ENCODE measurements at regions not wholly inside any gene's neighbourhood (a gene's known extent, or its start where the extent isn't known, plus 50 kb on each side); places are given as distances from the start of the nearest gene placed in this dataset.

- no peak for DNase-seq (ENCODE audit: extremely low read depth, insufficient read length)
- no peak for TF ChIP-seq CTCF (IDR thresholded peaks at IDR 0.05; ENCODE audit: insufficient read depth, low read length, poor library complexity, severe bottlenecking)
- H3K4me3 ChIP-seq (replicated peaks; ENCODE audit: low read depth, low read length) = no peak overlapping the region
- H3K27me3 ChIP-seq (replicated peaks; ENCODE audit: control insufficient read depth, insufficient read depth, low read length) = no peaks in the 10 kb centered on the region
- no peaks in the 10 kb centered on the region for H3K36me3 ChIP-seq (ENCODE audit: control insufficient read depth, insufficient read depth, low read length)
These were observed 266.5 kb upstream of the MTNR1B start for GRCh38 chr11:92702805-92703448.

- Histone ChIP-seq H3K36me3 (ENCODE audit: control insufficient read depth, insufficient read depth, low read length) (no peaks in the 10 kb centered on the region), H3K27me3 (replicated peaks; ENCODE audit: control insufficient read depth, insufficient read depth, low read length) (no peaks in the 10 kb centered on the region), H3K4me3 (replicated peaks; ENCODE audit: low read depth, low read length) (no peak overlapping the region)
- DNase-seq (ENCODE audit: extremely low read depth, insufficient read length) = no peak
- no peak for TF ChIP-seq CTCF (IDR thresholded peaks at IDR 0.05; ENCODE audit: insufficient read depth, low read length, poor library complexity, severe bottlenecking)
These were observed 266.0 kb upstream of the MTNR1B start for GRCh38 chr11:92703449-92703830.

GRCh38 chr11:92707173-92707619 is 262.3 kb upstream of the MTNR1B start:
- no peaks in the 10 kb centered on the region for H3K36me3 ChIP-seq (ENCODE audit: control insufficient read depth, insufficient read depth, low read length)
- no peak for DNase-seq (ENCODE audit: extremely low read depth, insufficient read length)
- H3K4me3 ChIP-seq (replicated peaks; ENCODE audit: low read depth, low read length) = no peak overlapping the region
- TF ChIP-seq CTCF (IDR thresholded peaks at IDR 0.05; ENCODE audit: insufficient read depth, low read length, poor library complexity, severe bottlenecking) = no peak
- no peaks in the 10 kb centered on the region for H3K27me3 ChIP-seq (replicated peaks; ENCODE audit: control insufficient read depth, insufficient read depth, low read length)

GRCh38 chr11:92707665-92708064 is 261.8 kb upstream of the MTNR1B start:
- no peak for TF ChIP-seq CTCF (IDR thresholded peaks at IDR 0.05; ENCODE audit: insufficient read depth, low read length, poor library complexity, severe bottlenecking)
- Histone ChIP-seq H3K4me3 (replicated peaks; ENCODE audit: low read depth, low read length) (no peak overlapping the region), H3K36me3 (ENCODE audit: control insufficient read depth, insufficient read depth, low read length) (no peaks in the 10 kb centered on the region), H3K27me3 (replicated peaks; ENCODE audit: control insufficient read depth, insufficient read depth, low read length) (no peaks in the 10 kb centered on the region)
- no peak for DNase-seq (ENCODE audit: extremely low read depth, insufficient read length)

GRCh38 chr11:92709329-92709728 is 260.1 kb upstream of the MTNR1B start:
- DNase-seq (ENCODE audit: extremely low read depth, insufficient read length) = no peak
- Histone ChIP-seq H3K4me3 (replicated peaks; ENCODE audit: low read depth, low read length) (no peak overlapping the region), H3K36me3 (ENCODE audit: control insufficient read depth, insufficient read depth, low read length) (no peaks in the 10 kb centered on the region), H3K27me3 (replicated peaks; ENCODE audit: control insufficient read depth, insufficient read depth, low read length) (no peaks in the 10 kb centered on the region)
- no peak for TF ChIP-seq CTCF (IDR thresholded peaks at IDR 0.05; ENCODE audit: insufficient read depth, low read length, poor library complexity, severe bottlenecking)

- DNase-seq (ENCODE audit: extremely low read depth, insufficient read length) = no peak
- no peaks in the 10 kb centered on the region for H3K27me3 ChIP-seq (replicated peaks; ENCODE audit: control insufficient read depth, insufficient read depth, low read length)
- H3K36me3 ChIP-seq (ENCODE audit: control insufficient read depth, insufficient read depth, low read length) = no peaks in the 10 kb centered on the region
- TF ChIP-seq CTCF (IDR thresholded peaks at IDR 0.05; ENCODE audit: insufficient read depth, low read length, poor library complexity, severe bottlenecking) = no peak
- no peak overlapping the region for H3K4me3 ChIP-seq (replicated peaks; ENCODE audit: low read depth, low read length)
These were observed 257.5 kb upstream of the MTNR1B start for GRCh38 chr11:92711926-92712325.
